Daoy (cell line): ENCODE measurements at regions not wholly inside any gene's neighbourhood (a gene's known extent, or its start where the extent isn't known, plus 50 kb on each side); places are given as distances from the start of the nearest gene placed in this dataset.
"Not testable (repeated sequence)": the region's sequence is repeated elsewhere in the genome, so short reads cannot be mapped to it uniquely, and the experiment has no call there.

ENCODE experiments used
- DNase-seq: peaks from one replicate; pipeline ENCODE4 v3.0.0-alpha.2; 2015; ENCODE audit warnings: low read depth

GRCh38 chr6:159594106-159594749 lies 98.8 kb downstream of the SOD2 start:
- peak; percentile 84 for DNase-seq

DNA sequence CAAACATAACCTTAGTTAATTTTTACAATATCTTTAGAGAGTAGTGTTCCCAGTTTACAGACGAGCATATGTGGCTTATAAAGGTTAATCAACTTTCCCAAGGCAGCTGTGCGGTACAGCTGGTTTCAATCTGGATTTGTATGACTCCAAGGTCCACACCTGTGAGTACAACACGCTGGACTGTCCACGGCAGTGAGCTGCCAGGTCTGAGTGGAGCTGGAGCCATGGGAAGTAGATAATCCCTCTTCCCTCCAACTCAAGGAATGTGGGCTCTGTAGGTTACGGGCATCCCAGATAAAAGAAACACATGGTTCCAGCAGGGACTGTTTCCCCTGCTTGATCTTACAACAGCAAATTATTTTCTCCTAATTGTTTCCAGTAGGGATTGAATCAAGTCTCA lies 102.2 kb downstream of the SOD2 start:
- DNase-seq = no peak

GRCh38 chr6:159586684-159587083 lies 106.4 kb downstream of the SOD2 start:
- DNase-seq = no peak

GRCh38 chr6:159582736-159583135 lies 110.3 kb downstream of the SOD2 start:
- DNase-seq = no peak

DNA sequence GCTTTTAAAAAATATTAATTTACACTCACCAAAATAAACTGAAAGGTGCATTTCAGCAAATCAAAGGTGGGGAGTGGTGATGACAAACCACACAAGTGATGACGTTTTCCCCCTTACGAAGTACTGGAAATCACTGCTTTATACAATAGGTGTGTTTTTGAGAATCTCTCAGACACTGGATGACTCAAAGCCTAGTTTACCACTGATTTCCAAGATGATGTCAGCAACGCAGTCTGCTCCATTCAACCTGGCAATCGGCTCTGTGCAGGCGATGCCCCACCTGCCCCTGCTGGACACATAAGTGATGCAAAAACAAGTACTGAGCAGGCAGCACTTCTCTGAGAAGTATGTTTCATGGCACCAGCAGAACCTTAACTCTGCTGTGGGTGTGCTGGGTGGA lies 114.4 kb downstream of the SOD2 start:
- DNase-seq = peak; percentile 35

DNA sequence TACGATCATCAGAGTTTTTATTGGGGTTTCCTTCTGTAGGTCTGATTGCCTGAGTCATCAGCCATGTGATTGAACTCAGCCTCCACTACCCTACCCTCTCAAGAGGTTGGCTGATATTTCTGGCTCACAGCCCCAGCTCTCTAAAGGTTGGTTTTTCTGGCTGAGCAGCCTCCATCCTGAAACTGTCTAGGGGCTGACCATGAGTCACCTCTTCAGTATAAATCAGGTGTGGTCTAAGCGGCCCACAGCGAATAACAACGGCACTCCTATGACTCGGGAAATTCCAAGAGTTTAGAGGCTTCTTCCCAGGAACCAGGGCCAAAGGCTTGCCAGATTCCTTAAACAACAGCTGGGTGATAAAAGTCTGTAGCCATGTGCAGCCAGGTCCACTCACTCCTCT lies 115.5 kb downstream of the SOD2 start:
- peak; percentile 78 for DNase-seq

- DNase-seq = no peak
Observed at GRCh38 chr6:159572439-159573110, 120.5 kb downstream of the SOD2 start.

DNA sequence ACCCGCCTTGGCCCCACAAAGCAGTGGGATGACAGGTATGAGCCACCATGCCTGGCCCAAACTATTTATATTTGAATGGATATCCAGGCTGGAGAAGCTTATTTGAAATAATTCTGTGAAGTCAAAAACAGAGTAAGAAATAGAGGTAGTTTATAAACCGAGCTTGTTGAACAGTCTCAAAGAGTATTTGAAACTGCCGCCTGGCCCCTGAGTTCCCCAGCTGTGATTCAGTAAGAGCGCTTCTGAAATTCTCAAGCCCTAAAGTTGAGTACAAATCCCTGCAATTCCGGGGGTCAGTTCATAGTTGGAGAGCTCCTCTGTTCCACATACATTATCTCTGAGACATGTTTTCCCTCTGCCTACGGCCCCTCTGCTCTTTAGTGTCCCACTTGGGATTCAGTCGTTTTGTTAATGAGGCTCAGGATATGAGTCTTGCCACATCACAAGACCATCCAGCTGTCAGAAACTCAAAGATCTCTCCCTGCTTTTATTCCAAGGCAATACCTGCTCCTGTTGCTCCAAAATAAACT lies 127.8 kb downstream of the SOD2 start:
- DNase-seq = no peak

DNA sequence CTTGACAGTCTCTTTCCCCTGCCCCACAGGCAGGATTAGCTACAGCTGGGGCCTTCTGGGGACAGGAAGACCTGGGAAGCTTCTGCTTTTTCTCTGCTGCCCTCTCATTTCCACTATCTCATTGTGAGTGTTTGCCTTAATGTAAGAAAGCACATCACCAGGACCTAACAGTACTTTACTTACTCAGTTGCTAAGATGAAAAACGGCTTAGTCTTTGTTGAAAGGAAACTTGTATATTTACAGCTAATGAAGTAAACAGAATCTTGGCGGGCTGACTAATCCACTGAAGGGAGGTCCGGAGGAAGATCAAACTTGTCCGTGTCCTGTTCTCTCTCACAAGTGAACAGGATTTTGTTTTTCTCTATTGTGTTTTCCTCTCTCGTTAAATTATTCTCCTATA lies 128.6 kb downstream of the SOD2 start:
- DNase-seq = no peak

DNA sequence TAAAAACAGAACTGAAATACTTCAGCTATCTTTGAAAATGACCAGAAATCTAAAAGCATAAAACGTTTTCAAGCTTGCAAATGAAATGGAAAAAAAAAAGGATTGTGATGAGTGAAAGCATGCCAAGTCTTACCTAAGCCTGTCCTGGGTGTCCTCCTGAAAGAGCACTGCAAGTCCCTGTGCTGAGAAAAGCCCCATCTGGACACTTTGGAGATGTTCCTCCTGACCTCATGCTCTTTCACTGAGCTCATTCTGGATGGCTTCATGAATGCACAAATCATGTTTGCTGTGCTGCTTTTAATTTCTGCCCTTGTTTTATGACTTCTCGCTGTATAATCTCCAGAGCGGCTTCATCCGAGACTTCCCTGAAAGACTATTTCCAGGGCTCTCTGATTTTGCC lies 136.0 kb downstream of the SOD2 start:
- no peak for DNase-seq

- no peak for DNase-seq
Observed at GRCh38 chr6:159555082-159555875, 137.8 kb downstream of the SOD2 start.

DNA sequence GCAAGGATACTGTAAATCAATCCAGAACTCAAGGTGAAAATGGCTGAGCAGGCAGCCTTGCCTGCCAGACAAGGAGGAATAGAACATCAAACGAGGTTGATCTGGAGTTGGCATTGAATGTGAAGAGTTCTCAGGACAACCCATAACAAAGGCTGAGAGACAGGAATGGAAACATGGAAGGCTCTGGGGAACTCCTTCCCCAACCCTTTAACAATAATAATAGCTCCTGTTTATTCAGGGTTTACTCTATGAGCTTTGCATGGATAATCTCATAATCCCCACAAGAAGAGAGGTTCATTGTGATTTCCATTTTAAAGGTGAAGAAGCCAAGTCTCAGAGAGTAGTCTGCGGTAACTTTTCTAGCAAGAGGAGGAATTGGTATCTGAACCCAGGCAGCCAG lies 151.7 kb downstream of the SOD2 start:
- DNase-seq = no peak

DNA sequence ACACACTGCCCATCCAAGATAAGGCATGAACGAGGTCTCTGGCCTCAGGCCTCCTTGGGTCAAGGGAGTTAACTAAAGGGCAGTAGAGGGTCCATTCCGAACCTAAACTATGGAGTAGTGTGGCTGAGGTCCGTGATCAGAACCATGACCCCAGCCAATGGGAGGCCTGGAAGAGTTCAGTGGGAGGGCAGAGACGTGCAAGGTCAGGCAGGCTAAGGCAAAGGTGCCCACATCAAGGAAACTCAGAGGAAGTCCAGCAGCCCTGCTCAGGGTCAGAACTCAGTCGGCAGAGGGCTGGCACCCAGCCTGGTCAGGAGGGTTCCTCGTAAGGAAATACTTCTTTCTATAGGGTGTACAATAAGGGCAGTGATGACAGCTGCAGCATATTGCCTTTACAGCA lies 152.2 kb downstream of the SOD2 start:
- no peak for DNase-seq

DNA sequence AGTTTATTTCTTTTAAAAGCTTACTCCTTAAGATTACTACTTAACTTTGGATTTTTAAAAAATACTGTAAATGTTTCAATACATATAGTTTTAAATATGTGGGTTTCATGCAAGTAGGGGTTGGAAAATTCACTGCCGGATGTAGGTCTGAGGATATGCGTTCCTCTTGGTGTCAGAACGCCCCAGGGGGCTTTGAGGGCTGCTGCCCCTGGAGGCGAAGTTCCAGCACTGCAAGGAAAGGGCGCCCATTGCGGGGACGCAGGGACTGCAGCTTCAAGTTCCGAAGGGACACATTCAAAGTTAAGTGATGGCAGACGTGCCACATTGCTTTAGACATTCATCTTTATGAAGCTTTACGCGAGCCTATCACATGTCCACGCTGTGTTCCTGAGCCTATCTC lies 152.9 kb downstream of the SOD2 start:
- peak; percentile 15 for DNase-seq

DNA sequence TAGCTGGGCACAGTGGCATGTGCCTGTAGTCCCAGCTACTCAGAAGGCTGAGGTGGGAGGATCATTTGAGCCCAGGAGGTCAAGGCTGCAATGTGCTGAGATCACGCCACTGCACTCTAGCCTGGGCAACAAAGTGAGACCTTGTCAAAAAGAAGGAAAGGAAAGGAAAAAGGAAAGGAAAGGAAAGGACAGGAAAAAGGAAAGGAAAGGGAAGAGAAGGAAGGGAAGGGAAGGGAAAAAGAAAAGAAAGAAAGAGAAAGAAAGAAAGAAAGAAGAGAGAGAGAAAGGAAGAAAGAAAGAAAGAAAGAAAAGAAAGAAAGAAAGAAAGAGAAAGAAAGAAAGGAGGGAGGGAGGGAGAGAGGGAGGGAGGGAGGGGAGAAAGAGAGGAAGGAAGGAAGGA lies 155.0 kb downstream of the SOD2 start:
- DNase-seq = not testable (repeated sequence)

- DNase-seq = no peak
Observed at GRCh38 chr6:159535656-159536350, 157.2 kb downstream of the SOD2 start.

DNA sequence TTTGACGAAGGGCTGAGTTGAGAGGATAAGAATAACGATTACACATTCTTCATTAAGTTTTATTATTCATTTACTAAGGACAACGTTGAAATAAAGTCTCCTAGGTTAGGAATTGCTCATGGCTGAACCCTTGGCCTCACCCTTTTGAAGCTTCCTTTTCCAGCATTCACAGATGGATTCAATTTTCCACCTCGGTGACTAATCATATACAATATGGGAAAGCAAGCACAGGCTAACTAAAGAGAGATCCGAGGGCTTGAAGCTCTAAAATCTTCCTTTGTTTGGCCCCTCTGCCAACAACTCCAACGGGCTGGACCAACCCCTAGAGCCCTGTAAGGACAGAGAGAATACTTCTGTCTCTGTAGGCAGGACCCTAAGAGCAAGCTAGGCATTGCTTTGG lies 159.5 kb downstream of the SOD2 start:
- peak; percentile 11 for DNase-seq

GRCh38 chr6:159533016-159533415 lies 160.0 kb downstream of the SOD2 start:
- no peak for DNase-seq

GRCh38 chr6:159532155-159532554 lies 160.9 kb downstream of the SOD2 start:
- DNase-seq = no peak

GRCh38 chr6:159529934-159530333 lies 163.1 kb downstream of the SOD2 start:
- no peak for DNase-seq

DNA sequence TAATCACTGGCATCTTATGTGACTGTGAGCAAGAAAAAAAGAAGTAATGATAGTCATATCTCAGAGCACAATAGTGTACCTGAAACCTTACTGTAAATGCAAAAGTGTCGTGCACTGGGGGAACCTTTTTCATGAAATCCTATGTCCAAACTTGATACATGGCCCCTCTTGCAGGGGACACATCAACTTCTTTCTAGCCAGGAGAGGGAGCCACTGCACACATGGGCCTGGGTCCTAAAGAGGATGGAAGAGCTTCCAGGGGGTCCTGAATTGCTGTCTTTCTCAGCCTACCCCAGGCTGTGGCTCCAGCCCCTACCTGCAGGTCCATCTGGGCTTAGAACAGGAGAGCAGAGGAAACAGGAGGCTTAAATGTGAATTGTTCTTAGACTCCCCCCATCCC lies 165.7 kb downstream of the SOD2 start:
- no peak for DNase-seq

DNA sequence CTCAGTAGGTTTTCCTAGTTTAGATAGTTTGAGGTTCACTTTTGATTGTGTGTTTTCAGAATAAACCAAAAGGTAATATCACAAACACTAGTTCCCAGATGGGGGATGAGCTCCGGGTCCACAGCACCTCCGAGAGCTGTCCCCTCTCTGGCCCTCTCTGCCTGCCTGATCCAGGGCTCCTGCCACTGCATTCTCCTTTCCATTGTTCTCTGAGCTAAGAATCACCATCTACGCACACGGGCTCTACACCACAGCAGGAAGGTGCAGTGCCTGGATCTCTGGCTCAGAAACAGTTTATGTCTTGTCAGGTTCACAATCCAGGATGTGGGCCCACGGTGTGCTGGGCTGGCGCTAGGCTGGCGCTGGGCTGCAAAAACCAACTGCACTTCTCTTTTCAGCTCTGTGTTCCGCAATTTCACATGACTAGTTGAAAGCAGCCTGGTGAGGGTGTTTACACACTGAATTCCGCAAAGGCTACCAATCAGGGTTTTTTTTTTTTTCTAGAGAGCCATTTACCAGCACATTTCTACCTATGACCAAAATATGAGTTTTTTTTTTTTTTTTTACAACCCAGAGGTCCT lies 167.5 kb downstream of the SOD2 start:
- DNase-seq = no peak
